AG04449 (cell line): ENCODE measurements at regions not wholly inside any gene's neighbourhood (a gene's known extent, or its start where the extent isn't known, plus 50 kb on each side); places are given as distances from the start of the nearest gene placed in this dataset.

Source experiments
- CTCF ChIA-PET: fragments of 350-600 bp; formaldehyde crosslinking; extraction: SDS; loops from one replicate; lab custom pipeline; 2021; ENCODE audit warnings: antibody characterized with exemption; lab: Yijun Ruan, JAX
- POLR2A ChIA-PET: fragments of 400-600, 350-600 bp; formaldehyde crosslinking; extraction: SDS; loops from one replicate; lab custom pipeline; 2020; ENCODE audit warnings: antibody characterized with exemption, inconsistent platforms; lab: Yijun Ruan, JAX
- DNase-seq: peaks from one replicate; pipeline ENCODE4 v3.0.0-alpha.2; 2010; ENCODE audit warnings: low read depth, low spot score
- H3K4me3 ChIP-seq: 2 replicates; pipeline ENCODE4 v1.5.1; 2011; ENCODE audit warnings: low read depth, mild to moderate bottlenecking, control low read depth, low read length
- CTCF ChIP-seq: IDR thresholded peaks from one replicate; pipeline ENCODE4 v1.5.1; 2011; ENCODE audit warnings: mild to moderate bottlenecking, moderate library complexity, low read length, control low read depth, inconsistent platforms; ENCODE audit not compliant: insufficient read depth; ENCODE audit errors: missing control alignments

DNA sequence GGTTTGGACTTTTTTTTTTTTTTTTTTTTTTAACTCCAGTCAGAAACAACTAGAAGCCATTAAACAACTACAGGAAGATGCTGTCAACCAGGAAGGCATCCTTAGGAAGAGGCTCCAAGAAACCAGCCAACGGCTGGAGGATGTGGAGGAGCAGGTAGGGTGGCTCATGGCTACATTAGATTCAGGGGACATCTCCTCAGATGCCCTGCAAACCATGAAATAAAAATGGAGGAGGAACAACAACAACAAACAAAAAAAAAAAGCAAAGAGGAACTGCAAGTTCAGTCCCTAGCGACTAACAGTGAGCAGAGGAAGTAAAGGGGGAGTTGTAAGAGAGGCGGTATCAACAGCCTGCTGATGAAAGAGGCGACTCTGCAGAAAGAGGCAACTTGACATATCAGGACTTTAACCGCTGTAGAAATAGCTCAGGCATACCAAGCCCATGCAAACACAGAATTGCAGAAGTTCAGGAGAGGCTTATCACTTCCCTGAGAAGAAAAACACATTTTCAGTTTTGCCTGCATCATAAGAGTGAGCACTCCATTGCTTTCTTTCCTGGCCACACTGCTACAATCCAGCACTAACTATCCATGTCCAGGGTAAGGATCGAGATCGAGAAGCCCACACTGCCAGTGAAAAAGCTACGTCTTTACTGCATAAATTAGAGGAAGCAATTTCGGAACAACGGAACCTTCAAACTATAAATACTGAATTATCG lies 103.5 kb upstream of the BCAT1 start:
- CTCF ChIA-PET = interaction anchor here (0.7 to 1.1 kb wide), 2 partner anchors 31 to 34 kb away, joined by 3 to 4 read pairs; no protein-coding TSS in a partner anchor

DNA sequence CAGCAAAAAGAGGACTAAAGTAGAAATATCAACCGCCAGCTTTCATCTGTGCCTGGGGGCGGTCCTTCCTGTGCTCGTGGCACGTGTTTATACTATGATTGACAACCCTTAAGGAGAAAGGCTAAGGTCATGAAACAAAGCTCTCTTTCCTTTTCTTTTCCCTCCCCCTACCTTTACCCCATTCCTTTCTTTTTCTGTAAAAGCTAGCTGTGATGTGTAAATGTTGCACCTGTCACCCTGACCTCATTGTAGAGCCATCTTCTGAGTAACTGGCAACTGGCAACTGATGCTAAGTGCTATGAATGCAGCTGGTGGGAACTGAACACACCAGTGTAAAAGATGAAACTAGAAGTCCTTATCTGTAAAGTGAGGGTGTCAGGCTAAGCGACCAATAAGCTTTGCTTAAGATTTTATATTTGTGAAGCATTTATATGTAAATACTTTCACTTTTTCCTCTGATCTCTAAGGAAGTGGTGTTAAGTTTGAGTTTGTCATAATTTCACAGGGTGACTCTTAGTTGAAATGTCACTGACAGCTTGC lies 102.8 kb upstream of the BCAT1 start:
- no peak overlapping the region for H3K4me3 ChIP-seq
- no peak for TF ChIP-seq CTCF
- no peak for DNase-seq
- ChIA-PET POLR2A (no interaction called here), CTCF (interaction anchor here (1.3 kb wide), 1 partner anchor 103 kb away, joined by 4 read pairs; no protein-coding TSS in a partner anchor)

More for the DNA sequence above, 103.5 kb upstream of the BCAT1 start:
- no peak overlapping the region for H3K4me3 ChIP-seq
- POLR2A ChIA-PET = no interaction called here
- no peak for TF ChIP-seq CTCF
- no peak for DNase-seq

DNA sequence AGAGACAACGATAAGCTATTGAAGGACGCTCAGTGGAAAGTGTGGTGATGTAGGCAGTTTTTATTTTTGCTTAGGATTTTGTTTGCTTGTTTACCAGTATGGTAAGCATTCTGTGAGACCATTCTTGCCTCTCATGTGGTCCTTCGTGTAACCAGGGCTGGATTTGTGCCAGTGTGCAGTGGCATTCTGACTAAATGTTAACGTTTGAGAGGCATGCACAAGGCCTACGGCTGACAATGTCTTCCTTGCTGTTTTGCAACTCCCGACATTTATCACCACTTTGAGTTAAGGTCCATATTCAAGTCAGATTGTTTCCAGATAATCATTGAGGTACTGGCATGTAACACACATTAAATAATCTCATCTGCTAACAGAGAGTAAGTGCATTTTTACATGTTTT lies 102.3 kb upstream of the BCAT1 start:
- ChIA-PET CTCF (interaction anchor here (1.3 kb wide), 1 partner anchor 104 kb away, joined by 4 read pairs; no protein-coding TSS in a partner anchor), POLR2A (no interaction called here)
- no peak for TF ChIP-seq CTCF
- no peak for DNase-seq
- H3K4me3 ChIP-seq = no peak overlapping the region

DNA sequence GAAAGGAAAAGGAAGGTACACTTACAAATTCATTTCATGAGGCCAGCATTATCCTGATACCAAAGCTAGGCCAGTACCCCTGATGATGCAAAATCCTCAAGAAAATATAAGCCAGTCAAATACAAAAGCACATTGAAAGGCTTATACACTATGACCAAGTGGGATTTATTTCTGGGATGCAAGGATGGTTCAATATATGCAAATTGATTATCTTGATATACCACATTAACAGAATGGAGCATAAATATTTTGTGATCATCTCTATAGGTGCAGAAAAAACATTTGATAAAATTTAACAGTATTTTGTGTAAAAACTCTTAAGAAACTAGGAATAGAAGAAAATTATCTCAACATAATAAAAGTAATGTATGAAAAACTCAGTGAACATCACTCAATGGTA lies 97.0 kb upstream of the BCAT1 start:
- TF ChIP-seq CTCF = no peak
- CTCF ChIA-PET = no interaction called here
- H3K4me3 ChIP-seq = no peak overlapping the region
- POLR2A ChIA-PET = no interaction called here
- DNase-seq = no peak

DNA sequence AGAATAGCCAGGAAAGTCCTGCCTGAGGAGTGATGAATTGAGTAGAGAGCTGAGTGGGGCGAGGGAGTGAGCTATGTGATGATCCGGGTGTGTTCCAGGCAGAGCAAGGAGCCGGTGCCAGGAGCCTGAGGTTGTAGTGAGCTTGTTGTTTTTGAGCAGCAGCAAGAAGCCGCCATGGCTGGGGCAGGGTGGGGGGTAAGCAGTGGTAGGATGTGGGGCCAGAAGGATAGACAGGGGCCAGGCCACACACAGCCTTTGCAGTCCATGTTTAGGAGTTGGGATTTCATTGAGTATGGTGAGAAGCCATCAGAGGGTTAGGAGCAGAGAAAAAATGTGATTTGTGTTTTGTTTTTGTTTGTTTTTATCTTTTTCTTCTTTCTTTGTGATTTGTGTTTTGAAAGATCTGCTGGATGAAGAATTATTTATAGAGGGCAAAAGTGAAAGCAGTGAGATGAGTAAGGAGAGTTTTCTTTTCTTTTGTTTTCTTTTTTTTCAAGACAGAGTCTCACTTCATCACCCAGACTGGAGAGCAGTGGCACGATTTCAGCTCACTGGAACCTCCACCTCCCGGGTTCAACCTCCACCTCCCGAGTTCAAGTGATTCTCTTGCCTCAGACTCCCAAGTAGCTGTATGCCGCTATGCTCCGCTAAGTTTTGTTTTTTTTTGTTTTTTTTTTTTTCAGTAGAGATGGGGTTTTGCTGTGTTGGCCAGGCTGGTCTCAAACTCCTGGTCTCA lies 92.3 kb upstream of the BCAT1 start:
- CTCF ChIA-PET = no interaction called here
- no peak overlapping the region for H3K4me3 ChIP-seq
- no peak for TF ChIP-seq CTCF
- no peak for DNase-seq
- POLR2A ChIA-PET = no interaction called here

GRCh38 chr12:25040593-25040992 lies 91.7 kb upstream of the BCAT1 start:
- TF ChIP-seq CTCF = no peak
- no peak for DNase-seq
- CTCF ChIA-PET = no interaction called here
- POLR2A ChIA-PET = no interaction called here
- H3K4me3 ChIP-seq = no peak overlapping the region
